Type B pancreatic cell (in vitro differentiated cells): ENCODE measurements at regions not wholly inside any gene's neighbourhood (a gene's known extent, or its start where the extent isn't known, plus 50 kb on each side); places are given as distances from the start of the nearest gene placed in this dataset.
A peak's percentile ranks its signal among the peaks of the same experiment; 100 is the strongest.

Source experiments
- DNase-seq: peaks from one replicate; pipeline ENCODE4 v3.0.0; 2021; ENCODE audit warnings: mixed read lengths; ENCODE audit not compliant: unreplicated experiment; ENCODE audit errors: extremely low spot score
- H3K27ac Mint-ChIP-seq: 2 replicates; pipeline ENCODE4 v1.8.0; 2021; ENCODE audit warnings: mild to moderate bottlenecking, mixed read lengths
- H3K27me3 Mint-ChIP-seq: 2 replicates; pipeline ENCODE4 v1.8.0; 2021; ENCODE audit warnings: mixed read lengths
- H3K36me3 Mint-ChIP-seq: 2 replicates; pipeline ENCODE4 v1.8.0; 2021; ENCODE audit warnings: mixed read lengths
- H3K4me1 Mint-ChIP-seq: one replicate; pipeline ENCODE4 v1.8.0; 2021; ENCODE audit warnings: mixed read lengths; ENCODE audit not compliant: unreplicated experiment
- H3K4me3 Mint-ChIP-seq: 2 replicates; pipeline ENCODE4 v1.8.0; 2021; ENCODE audit warnings: mild to moderate bottlenecking, mixed read lengths
- H3K9me3 Mint-ChIP-seq: 2 replicates; pipeline ENCODE4 v1.8.0; 2021; ENCODE audit warnings: mixed read lengths
- CTCF ChIP-seq: fragments of 200-600 bp; sonication (generic); conservative IDR thresholded peaks from 2 replicates; pipeline ENCODE4 v1.5.0; 2021; ENCODE audit warnings: antibody characterized with exemption, mild to moderate bottlenecking

- Mint-ChIP-seq H3K27me3 (no peaks in the 10 kb centered on the region), H3K36me3 (no peaks in the 10 kb centered on the region), H3K4me3 (peak overlapping the region; percentile 22), H3K4me1 (peaks cover 9% of the 10 kb centered on the region), H3K9me3 (no peaks in the 10 kb centered on the region), H3K27ac (no peak overlapping the region)
- no peak for TF ChIP-seq CTCF
- no peak for DNase-seq
Measured at GRCh38 chr1:4137621-4138415, 237.7 kb upstream of the C1orf174 start.

GRCh38 chr1:4139646-4140045 lies 239.6 kb upstream of the C1orf174 start:
- no peak overlapping the region for H3K27ac Mint-ChIP-seq
- no peaks in the 10 kb centered on the region for H3K36me3 Mint-ChIP-seq
- no peak overlapping the region for H3K4me3 Mint-ChIP-seq
- no peak for TF ChIP-seq CTCF
- H3K27me3 Mint-ChIP-seq, result no peaks in the 10 kb centered on the region
- no peak for DNase-seq
- peaks cover 9% of the 10 kb centered on the region for H3K4me1 Mint-ChIP-seq
- no peaks in the 10 kb centered on the region for H3K9me3 Mint-ChIP-seq

- DNase-seq, result no peak
- H3K4me3 Mint-ChIP-seq, result no peak overlapping the region
- H3K27me3 Mint-ChIP-seq, result no peaks in the 10 kb centered on the region
- no peaks in the 10 kb centered on the region for H3K9me3 Mint-ChIP-seq
- TF ChIP-seq CTCF, result no peak
- no peaks in the 10 kb centered on the region for H3K36me3 Mint-ChIP-seq
- peaks cover 9% of the 10 kb centered on the region for H3K4me1 Mint-ChIP-seq
- no peak overlapping the region for H3K27ac Mint-ChIP-seq
Measured at GRCh38 chr1:4140241-4140640, 240.2 kb upstream of the C1orf174 start.

- Mint-ChIP-seq H3K9me3 (no peaks in the 10 kb centered on the region), H3K4me3 (no peak overlapping the region), H3K27me3 (no peaks in the 10 kb centered on the region), H3K4me1 (peaks cover 9% of the 10 kb centered on the region), H3K27ac (no peak overlapping the region), H3K36me3 (no peaks in the 10 kb centered on the region)
- TF ChIP-seq CTCF, result no peak
- DNase-seq, result no peak
Measured at GRCh38 chr1:4140821-4141220, 240.7 kb upstream of the C1orf174 start.

GRCh38 chr1:4144349-4144971 lies 244.4 kb upstream of the C1orf174 start:
- Mint-ChIP-seq H3K4me1 (peaks cover 6% of the 10 kb centered on the region), H3K4me3 (no peak overlapping the region), H3K9me3 (no peaks in the 10 kb centered on the region), H3K27me3 (no peaks in the 10 kb centered on the region), H3K27ac (no peak overlapping the region), H3K36me3 (no peaks in the 10 kb centered on the region)
- no peak for DNase-seq
- TF ChIP-seq CTCF, result no peak
